ENCODE measurements at regions not wholly inside any gene's neighbourhood (a gene's known extent, or its start where the extent isn't known, plus 50 kb on each side); places are given as distances from the start of the nearest gene placed in this dataset.
"Not testable (repeated sequence)": the region's sequence is repeated elsewhere in the genome, so short reads cannot be mapped to it uniquely, and the experiment has no call there.

GRCh38 chr2:75381032-75381431 is 179.7 kb downstream of the EVA1A start:
- peaks cover 11% of the 10 kb centered on the region for H3K9me3 ChIP-seq (ENCODE audit: insufficient read depth, low read depth, low read length)
- H3K4me1 ChIP-seq (ENCODE audit: insufficient read depth, low read length) = no peaks in the 10 kb centered on the region
- H3K36me3 ChIP-seq (ENCODE audit: insufficient read depth, low read length) = no peaks in the 10 kb centered on the region
- WGBS = 95% methylated on average over 10 of the region's 10 CpGs
- no peak overlapping the region for H3K9ac ChIP-seq (ENCODE audit: low read depth, low read length)
- no peak overlapping the region for H3K4me3 ChIP-seq (ENCODE audit: low read length)
- H3K27me3 ChIP-seq (ENCODE audit: insufficient read depth, low read length) = no peaks in the 10 kb centered on the region
- no peak overlapping the region for H3K27ac ChIP-seq (ENCODE audit: low read depth, low read length)

- WGBS = 88% methylated on average over 7 of the region's 7 CpGs
- H3K27me3 ChIP-seq (ENCODE audit: insufficient read depth, low read length) = no peaks in the 10 kb centered on the region
- H3K36me3 ChIP-seq (ENCODE audit: insufficient read depth, low read length) = no peaks in the 10 kb centered on the region
- no peak overlapping the region for H3K27ac ChIP-seq (ENCODE audit: low read depth, low read length)
- no peak overlapping the region for H3K9ac ChIP-seq (ENCODE audit: low read depth, low read length)
- H3K4me3 ChIP-seq (ENCODE audit: low read length) = no peak overlapping the region
- H3K9me3 ChIP-seq (ENCODE audit: insufficient read depth, low read depth, low read length) = no peaks in the 10 kb centered on the region
- H3K4me1 ChIP-seq (ENCODE audit: insufficient read depth, low read length) = no peaks in the 10 kb centered on the region
Observed at GRCh38 chr2:75379476-75380210, 180.3 kb upstream of the TACR1 start.

- H3K4me1 ChIP-seq (ENCODE audit: insufficient read depth, low read length) = no peaks in the 10 kb centered on the region
- H3K36me3 ChIP-seq (ENCODE audit: insufficient read depth, low read length) = no peaks in the 10 kb centered on the region
- WGBS = 92% methylated on average over 3 of the region's 3 CpGs
- H3K4me3 ChIP-seq (ENCODE audit: low read length) = no peak overlapping the region
- no peak overlapping the region for H3K9ac ChIP-seq (ENCODE audit: low read depth, low read length)
- no peaks in the 10 kb centered on the region for H3K9me3 ChIP-seq (ENCODE audit: insufficient read depth, low read depth, low read length)
- no peaks in the 10 kb centered on the region for H3K27me3 ChIP-seq (ENCODE audit: insufficient read depth, low read length)
- H3K27ac ChIP-seq (ENCODE audit: low read depth, low read length) = no peak overlapping the region
Observed at GRCh38 chr2:75375646-75376582, 176.6 kb upstream of the TACR1 start.

GRCh38 chr2:75374414-75374957 is 175.2 kb upstream of the TACR1 start:
- not testable (repeated sequence) for H3K9me3 ChIP-seq (ENCODE audit: insufficient read depth, low read depth, low read length); H3K9ac ChIP-seq (ENCODE audit: low read depth, low read length); H3K4me1 ChIP-seq (ENCODE audit: insufficient read depth, low read length); H3K36me3 ChIP-seq (ENCODE audit: insufficient read depth, low read length); H3K27me3 ChIP-seq (ENCODE audit: insufficient read depth, low read length); H3K4me3 ChIP-seq (ENCODE audit: low read length)
- H3K27ac ChIP-seq (ENCODE audit: low read depth, low read length) = peak overlapping the region; percentile 1; the same call in 1 of the 2 replicates
- 73% methylated on average over 6 of the region's 6 CpGs for WGBS

GRCh38 chr2:75367401-75367800 is 168.1 kb upstream of the TACR1 start:
- H3K4me3 ChIP-seq (ENCODE audit: low read length) = no peak overlapping the region
- H3K36me3 ChIP-seq (ENCODE audit: insufficient read depth, low read length) = no peaks in the 10 kb centered on the region
- H3K27me3 ChIP-seq (ENCODE audit: insufficient read depth, low read length) = no peaks in the 10 kb centered on the region
- no peak overlapping the region for H3K27ac ChIP-seq (ENCODE audit: low read depth, low read length)
- 43% methylated on average over 1 of the region's 1 CpG for WGBS
- H3K9ac ChIP-seq (ENCODE audit: low read depth, low read length) = no peak overlapping the region
- H3K9me3 ChIP-seq (ENCODE audit: insufficient read depth, low read depth, low read length) = no peaks in the 10 kb centered on the region
- no peaks in the 10 kb centered on the region for H3K4me1 ChIP-seq (ENCODE audit: insufficient read depth, low read length)

- Histone ChIP-seq H3K36me3 (ENCODE audit: insufficient read depth, low read length) (no peaks in the 10 kb centered on the region), H3K27ac (ENCODE audit: low read depth, low read length) (no peak overlapping the region), H3K9ac (ENCODE audit: low read depth, low read length) (no peak overlapping the region), H3K27me3 (ENCODE audit: insufficient read depth, low read length) (no peaks in the 10 kb centered on the region), H3K4me3 (ENCODE audit: low read length) (no peak overlapping the region), H3K4me1 (ENCODE audit: insufficient read depth, low read length) (no peaks in the 10 kb centered on the region), H3K9me3 (ENCODE audit: insufficient read depth, low read depth, low read length) (no peaks in the 10 kb centered on the region)
Observed at GRCh38 chr2:75361486-75361885, 162.2 kb upstream of the TACR1 start.

GRCh38 chr2:75360945-75361344 is 161.6 kb upstream of the TACR1 start:
- Histone ChIP-seq H3K27ac (ENCODE audit: low read depth, low read length) (no peak overlapping the region), H3K9ac (ENCODE audit: low read depth, low read length) (no peak overlapping the region), H3K36me3 (ENCODE audit: insufficient read depth, low read length) (no peaks in the 10 kb centered on the region), H3K27me3 (ENCODE audit: insufficient read depth, low read length) (no peaks in the 10 kb centered on the region), H3K4me3 (ENCODE audit: low read length) (no peak overlapping the region), H3K4me1 (ENCODE audit: insufficient read depth, low read length) (no peaks in the 10 kb centered on the region), H3K9me3 (ENCODE audit: insufficient read depth, low read depth, low read length) (no peaks in the 10 kb centered on the region)
- WGBS = 91% methylated on average over 1 of the region's 1 CpG

- Histone ChIP-seq H3K4me3 (ENCODE audit: low read length) (no peak overlapping the region), H3K9ac (ENCODE audit: low read depth, low read length) (no peak overlapping the region), H3K36me3 (ENCODE audit: insufficient read depth, low read length) (no peaks in the 10 kb centered on the region), H3K27me3 (ENCODE audit: insufficient read depth, low read length) (no peaks in the 10 kb centered on the region), H3K9me3 (ENCODE audit: insufficient read depth, low read depth, low read length) (no peaks in the 10 kb centered on the region), H3K27ac (ENCODE audit: low read depth, low read length) (no peak overlapping the region), H3K4me1 (ENCODE audit: insufficient read depth, low read length) (no peaks in the 10 kb centered on the region)
- WGBS = 64% methylated on average over 1 of the region's 2 CpGs
Observed at GRCh38 chr2:75356865-75357264, 157.5 kb upstream of the TACR1 start.

- H3K9ac ChIP-seq (ENCODE audit: low read depth, low read length) = no peak overlapping the region
- H3K4me1 ChIP-seq (ENCODE audit: insufficient read depth, low read length) = no peaks in the 10 kb centered on the region
- H3K27me3 ChIP-seq (ENCODE audit: insufficient read depth, low read length) = no peaks in the 10 kb centered on the region
- no peaks in the 10 kb centered on the region for H3K9me3 ChIP-seq (ENCODE audit: insufficient read depth, low read depth, low read length)
- no peaks in the 10 kb centered on the region for H3K36me3 ChIP-seq (ENCODE audit: insufficient read depth, low read length)
- H3K27ac ChIP-seq (ENCODE audit: low read depth, low read length) = no peak overlapping the region
- no peak overlapping the region for H3K4me3 ChIP-seq (ENCODE audit: low read length)
Observed at GRCh38 chr2:75353131-75353530, 153.8 kb upstream of the TACR1 start.

GRCh38 chr2:75348307-75348706 is 149.0 kb upstream of the TACR1 start:
- Histone ChIP-seq H3K4me3 (ENCODE audit: low read length) (no peak overlapping the region), H3K27me3 (ENCODE audit: insufficient read depth, low read length) (no peaks in the 10 kb centered on the region), H3K9me3 (ENCODE audit: insufficient read depth, low read depth, low read length) (no peaks in the 10 kb centered on the region), H3K36me3 (ENCODE audit: insufficient read depth, low read length) (no peaks in the 10 kb centered on the region), H3K9ac (ENCODE audit: low read depth, low read length) (no peak overlapping the region), H3K27ac (ENCODE audit: low read depth, low read length) (no peak overlapping the region), H3K4me1 (ENCODE audit: insufficient read depth, low read length) (peaks cover 16% of the 10 kb centered on the region)
- 95% methylated on average over 1 of the region's 1 CpG for WGBS

GRCh38 chr2:75344146-75344545 is 144.8 kb upstream of the TACR1 start:
- peaks cover 16% of the 10 kb centered on the region for H3K4me1 ChIP-seq (ENCODE audit: insufficient read depth, low read length)
- 69% methylated on average over 1 of the region's 1 CpG for WGBS
- no peak overlapping the region for H3K4me3 ChIP-seq (ENCODE audit: low read length)
- H3K36me3 ChIP-seq (ENCODE audit: insufficient read depth, low read length) = no peaks in the 10 kb centered on the region
- H3K27me3 ChIP-seq (ENCODE audit: insufficient read depth, low read length) = no peaks in the 10 kb centered on the region
- no peak overlapping the region for H3K27ac ChIP-seq (ENCODE audit: low read depth, low read length)
- no peak overlapping the region for H3K9ac ChIP-seq (ENCODE audit: low read depth, low read length)
- H3K9me3 ChIP-seq (ENCODE audit: insufficient read depth, low read depth, low read length) = no peaks in the 10 kb centered on the region
